ENCODE measurements at regions not wholly inside any gene's neighbourhood (a gene's known extent, or its start where the extent isn't known, plus 50 kb on each side); places are given as distances from the start of the nearest gene placed in this dataset.

- TF ChIP-seq POLR2AphosphoS5 (IDR thresholded peaks at IDR 0.05; ENCODE audit: low read depth, low read length) (no peak), REST (IDR thresholded peaks at IDR 0.05; ENCODE audit: insufficient read depth in 1 of 2, low read depth in 2 of 2, low read length in 2 of 2) (no peak), TAF1 (IDR thresholded peaks at IDR 0.05; ENCODE audit: borderline replicate concordance, insufficient read depth, low read length) (no peak)
These were observed 440.4 kb downstream of the FGF9 start for GRCh38 chr13:22111152-22111783.
